Keratinocyte (primary cell): ENCODE measurements at regions not wholly inside any gene's neighbourhood (a gene's known extent, or its start where the extent isn't known, plus 50 kb on each side); places are given as distances from the start of the nearest gene placed in this dataset.

Source experiments
- EZH2 ChIP-seq: IDR thresholded peaks from one replicate; pipeline ENCODE4 v1.6.1; 2012; ENCODE audit warnings: inconsistent platforms, mild to moderate bottlenecking, low read length, moderate library complexity
- TF ChIP-seq, protein P1 (sequence below), 3 experiments: IDR thresholded peaks in 1 of 3; conservative IDR thresholded peaks in 1 of 3; optimal IDR thresholded peaks in 1 of 3; 2 replicates in 2 of 3; 3 replicates in 1 of 3; pipeline versions ENCODE3 to v1.5.1; 2011; ENCODE audit warnings: low read length in 3 of 3, mild to moderate bottlenecking in 3 of 3, moderate library complexity in 2 of 3, control low read depth in 1 of 3, inconsistent platforms in 1 of 3; ENCODE audit not compliant: insufficient read depth in 2 of 3; ENCODE audit errors: extremely low read depth in 1 of 3

DNA sequence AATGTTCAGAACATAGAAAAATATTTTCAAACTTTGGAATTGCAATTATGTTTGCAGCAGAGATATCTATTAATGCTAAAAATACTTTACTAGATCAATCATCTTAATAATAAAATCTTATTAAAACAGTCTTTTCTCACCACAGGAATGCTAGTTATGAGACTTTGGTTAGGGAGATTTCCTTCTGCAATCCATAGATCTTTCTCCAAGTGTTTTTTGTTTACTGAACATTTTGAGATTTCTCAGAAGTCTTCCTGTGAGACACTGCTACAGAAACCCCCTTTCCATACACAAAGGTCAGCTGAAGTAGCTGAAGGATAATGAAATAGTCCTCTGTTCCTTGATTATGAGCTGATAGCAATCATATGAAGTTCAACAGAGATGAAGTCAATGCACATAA, 59.4 kb upstream of the RAPH1 start:
- TF ChIP-seq, protein P1, sequence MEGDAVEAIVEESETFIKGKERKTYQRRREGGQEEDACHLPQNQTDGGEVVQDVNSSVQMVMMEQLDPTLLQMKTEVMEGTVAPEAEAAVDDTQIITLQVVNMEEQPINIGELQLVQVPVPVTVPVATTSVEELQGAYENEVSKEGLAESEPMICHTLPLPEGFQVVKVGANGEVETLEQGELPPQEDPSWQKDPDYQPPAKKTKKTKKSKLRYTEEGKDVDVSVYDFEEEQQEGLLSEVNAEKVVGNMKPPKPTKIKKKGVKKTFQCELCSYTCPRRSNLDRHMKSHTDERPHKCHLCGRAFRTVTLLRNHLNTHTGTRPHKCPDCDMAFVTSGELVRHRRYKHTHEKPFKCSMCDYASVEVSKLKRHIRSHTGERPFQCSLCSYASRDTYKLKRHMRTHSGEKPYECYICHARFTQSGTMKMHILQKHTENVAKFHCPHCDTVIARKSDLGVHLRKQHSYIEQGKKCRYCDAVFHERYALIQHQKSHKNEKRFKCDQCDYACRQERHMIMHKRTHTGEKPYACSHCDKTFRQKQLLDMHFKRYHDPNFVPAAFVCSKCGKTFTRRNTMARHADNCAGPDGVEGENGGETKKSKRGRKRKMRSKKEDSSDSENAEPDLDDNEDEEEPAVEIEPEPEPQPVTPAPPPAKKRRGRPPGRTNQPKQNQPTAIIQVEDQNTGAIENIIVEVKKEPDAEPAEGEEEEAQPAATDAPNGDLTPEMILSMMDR (optimal IDR thresholded peaks at IDR 0.05 in 1 of 3, IDR thresholded peaks at IDR 0.05 in 1 of 3, conservative IDR thresholded peaks at IDR 0.05 in 1 of 3; ENCODE audit: extremely low read depth in 1 of 3, insufficient read depth in 2 of 3, low read length in 3 of 3), result no peak
- TF ChIP-seq EZH2, result no peak
